SJSA1 (cell line): ENCODE measurements at regions not wholly inside any gene's neighbourhood (a gene's known extent, or its start where the extent isn't known, plus 50 kb on each side); places are given as distances from the start of the nearest gene placed in this dataset.

Experiments used
- DNase-seq, 2 experiments: peaks; one replicate each; pipeline ENCODE4 v3.0.0-alpha.2; 2015 to 2020; ENCODE audit warnings: low spot score in 2 of 2, low read depth in 1 of 2
- H3K27ac ChIP-seq: fragments of 250-450 bp; sonication (Bioruptor Pico); 2 replicates; pipeline ENCODE4 v1.5.1; 2020; ENCODE audit warnings: mild to moderate bottlenecking, moderate library complexity
- H3K27me3 ChIP-seq: fragments of 250-450 bp; sonication (Bioruptor Pico); replicated peaks from 2 replicates; pipeline ENCODE4 v1.5.1; 2020; ENCODE audit warnings: mild to moderate bottlenecking, moderate library complexity
- H3K36me3 ChIP-seq: fragments of 250-450 bp; sonication (Bioruptor Pico); 2 replicates; pipeline ENCODE4 v1.5.1; 2020; ENCODE audit warnings: mild to moderate bottlenecking
- H3K4me1 ChIP-seq: fragments of 250-450 bp; sonication (Bioruptor Pico); replicated peaks from 2 replicates; pipeline ENCODE4 v1.6.1; 2021; ENCODE audit warnings: mild to moderate bottlenecking
- H3K4me3 ChIP-seq: fragments of 250-450 bp; sonication (Bioruptor Pico); 2 replicates; pipeline ENCODE4 v1.5.1; 2020; ENCODE audit warnings: mild to moderate bottlenecking
- H3K9me3 ChIP-seq: fragments of 250-450 bp; sonication (Bioruptor Pico); replicated peaks from 2 replicates; pipeline ENCODE4 v1.5.1; 2020; ENCODE audit warnings: mild to moderate bottlenecking

DNA sequence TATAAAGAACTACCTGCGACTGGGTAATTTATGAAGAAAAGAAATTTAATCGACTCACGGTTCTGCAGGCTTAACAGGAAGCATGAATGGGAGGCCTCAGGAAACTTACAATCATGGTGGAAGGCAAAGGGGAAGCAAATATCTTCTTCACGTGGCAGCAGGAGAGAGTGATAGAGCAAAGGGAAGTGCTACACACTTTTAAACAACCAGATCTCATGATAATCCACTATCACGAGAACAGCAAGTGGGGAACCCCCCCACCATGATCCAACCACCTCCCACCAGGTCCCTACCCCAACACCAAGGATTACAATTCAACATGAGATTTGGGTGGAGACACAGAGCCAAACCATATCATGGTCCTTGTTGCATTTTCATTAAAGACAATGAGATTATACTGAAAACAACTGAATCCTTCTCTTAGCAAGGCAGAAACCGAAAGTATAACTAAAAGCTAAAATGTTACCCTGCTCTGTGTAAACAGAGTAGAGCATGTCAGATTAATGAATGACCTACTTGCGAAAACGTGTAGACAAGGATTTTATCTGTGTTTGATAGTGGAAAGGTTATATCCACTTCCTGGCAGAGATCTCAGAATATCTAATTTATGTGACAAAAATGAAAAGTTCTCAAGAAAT, 60.1 kb upstream of the RBBP8 start:
- no peak overlapping the region for H3K4me3 ChIP-seq
- no peaks in the 10 kb centered on the region for H3K36me3 ChIP-seq
- no peak for DNase-seq
- H3K27ac ChIP-seq: no peak overlapping the region
- H3K4me1 ChIP-seq: no peaks in the 10 kb centered on the region
- H3K27me3 ChIP-seq: peaks cover 5% of the 10 kb centered on the region; the same call in 1 of the 2 replicates
- H3K9me3 ChIP-seq: no peaks in the 10 kb centered on the region

DNA sequence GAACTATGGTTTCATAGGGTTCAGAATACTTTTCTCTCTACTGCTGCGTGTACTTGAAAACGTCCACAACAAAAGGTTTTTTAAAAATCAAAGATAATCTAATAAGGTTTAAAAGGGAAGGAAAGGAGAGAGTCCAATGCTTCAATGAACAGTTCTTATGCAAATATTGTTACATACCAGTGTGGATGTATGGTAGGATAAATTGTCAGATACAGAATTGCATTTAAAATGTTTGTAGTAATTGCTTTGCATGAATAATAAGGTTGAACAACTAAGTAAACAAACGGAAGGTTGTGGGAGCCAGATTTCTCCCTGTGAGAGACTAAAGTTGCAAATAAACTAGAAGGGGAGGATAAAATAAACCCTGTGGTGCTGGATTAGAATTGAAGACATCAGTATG, 53.8 kb upstream of the RBBP8 start:
- DNase-seq: no peak

DNA sequence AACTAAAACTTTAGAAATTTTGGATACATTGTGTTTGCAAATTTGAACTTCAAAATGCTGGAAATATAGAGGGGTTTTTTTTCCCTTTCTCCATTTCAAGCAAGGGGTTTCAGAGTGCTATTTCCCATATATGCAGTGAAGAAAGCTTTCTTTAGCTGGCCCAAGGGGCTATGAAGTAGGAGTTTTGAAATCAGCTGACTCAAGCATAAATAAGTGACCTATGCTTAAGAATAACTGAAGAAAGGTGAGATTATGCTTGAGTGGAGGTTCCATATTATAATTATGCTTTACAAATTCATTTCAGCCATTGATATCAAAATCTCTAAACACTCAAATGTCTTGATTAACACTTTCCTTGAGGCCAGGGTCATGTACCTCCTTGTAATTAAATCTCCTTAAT, 51.0 kb upstream of the RBBP8 start:
- DNase-seq: no peak
- H3K36me3 ChIP-seq: no peaks in the 10 kb centered on the region
- no peaks in the 10 kb centered on the region for H3K4me1 ChIP-seq
- H3K9me3 ChIP-seq: no peaks in the 10 kb centered on the region
- no peak overlapping the region for H3K27ac ChIP-seq
- no peak overlapping the region for H3K4me3 ChIP-seq
- peaks cover 8% of the 10 kb centered on the region; the same call in 1 of the 2 replicates for H3K27me3 ChIP-seq

More for the DNA sequence above, 53.8 kb upstream of the RBBP8 start:
- Histone ChIP-seq H3K9me3 (no peaks in the 10 kb centered on the region), H3K4me3 (no peak overlapping the region), H3K27ac (no peak overlapping the region), H3K36me3 (no peaks in the 10 kb centered on the region), H3K27me3 (peaks cover 8% of the 10 kb centered on the region; the same call in 1 of the 2 replicates), H3K4me1 (no peaks in the 10 kb centered on the region)

DNA sequence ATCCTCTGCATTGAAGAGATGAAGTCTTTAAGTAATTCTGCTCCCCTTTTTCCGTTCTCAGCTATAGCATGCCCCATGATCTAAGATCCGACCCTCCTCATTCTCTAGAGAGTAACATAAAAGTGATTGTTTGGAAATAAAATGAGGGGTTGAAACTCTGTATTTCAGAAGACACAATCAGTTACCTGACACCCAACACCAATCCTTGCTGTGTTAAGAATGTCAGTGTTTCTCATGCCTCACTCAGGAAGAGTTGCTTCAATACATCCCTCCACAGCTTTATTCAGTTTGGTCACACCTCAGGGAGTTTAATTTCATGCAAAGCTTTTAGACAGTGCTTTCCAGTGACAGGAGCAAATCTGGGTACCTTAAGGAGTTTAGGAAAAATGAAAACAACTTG, 49.9 kb upstream of the RBBP8 start:
- Histone ChIP-seq H3K4me1 (no peaks in the 10 kb centered on the region), H3K27ac (no peak overlapping the region), H3K9me3 (no peaks in the 10 kb centered on the region), H3K36me3 (no peaks in the 10 kb centered on the region), H3K4me3 (no peak overlapping the region), H3K27me3 (peaks cover 8% of the 10 kb centered on the region; the same call in 1 of the 2 replicates)
- DNase-seq: no peak
